OCI-LY7 (cell line): ENCODE measurements at regions not wholly inside any gene's neighbourhood (a gene's known extent, or its start where the extent isn't known, plus 50 kb on each side); places are given as distances from the start of the nearest gene placed in this dataset.

Experiments used
- CTCF ChIP-seq: fragments of 200-600 bp; sonication (generic); conservative IDR thresholded peaks from 2 replicates; pipeline ENCODE4 v1.5.1; 2014; ENCODE audit warnings: mild to moderate bottlenecking, antibody characterized with exemption, low read length, moderate library complexity, mixed read lengths
- EZH2phosphoT487 ChIP-seq: fragments of 200-600 bp; sonication (generic); IDR thresholded peaks from 2 replicates; pipeline ENCODE4 v1.6.1; 2018; ENCODE audit warnings: low read depth, borderline replicate concordance, mild to moderate bottlenecking, mixed run types, antibody characterized with exemption, low read length, moderate library complexity, mixed read lengths

- TF ChIP-seq CTCF (no peak), EZH2phosphoT487 (no peak)
Measured at GRCh38 chr7:36001546-36001945, 151.5 kb upstream of the EEPD1 start.
